ENCODE measurements at regions not wholly inside any gene's neighbourhood (a gene's known extent, or its start where the extent isn't known, plus 50 kb on each side); places are given as distances from the start of the nearest gene placed in this dataset.
"Not testable (repeated sequence)": the region's sequence is repeated elsewhere in the genome, so short reads cannot be mapped to it uniquely, and the experiment has no call there.

- Histone ChIP-seq H3K27me3 (ENCODE audit: control insufficient read depth in 1 of 2, insufficient read depth in 2 of 2, low read length in 1 of 2) (no peaks in the 10 kb centered on the region), H3K4me3 (ENCODE audit: low read length in 2 of 2) (no peak overlapping the region), H3K4me1 (ENCODE audit: control insufficient read depth in 1 of 2, insufficient read depth in 2 of 2, low read length in 2 of 2) (peaks cover 0 to 2% of the 10 kb centered on the region in 2 donors), H3K27ac (ENCODE audit: low read depth in 1 of 2, low read length in 2 of 2) (no peak overlapping the region), H3K36me3 (ENCODE audit: control insufficient read depth in 1 of 2, insufficient read depth in 2 of 2, low read length in 1 of 2) (no peaks in the 10 kb centered on the region), H3K9me3 (ENCODE audit: control insufficient read depth, low read length) (no peaks in the 10 kb centered on the region)
- DNase-seq (no peak), ATAC-seq (ENCODE audit: low FRiP score) (no peak)
- WGBS, 2 donors = 68 to 82% methylated on average over 2 of the region's 2 CpGs
- intact Hi-C loops (cut with DNase I) = no loop called here
These were observed 241.5 kb upstream of the NRIP1 start for GRCh38 chr21:15306271-15306670.

GRCh38 chr21:15308333-15308732 is 243.5 kb upstream of the NRIP1 start:
- no peaks in the 10 kb centered on the region for H3K9me3 ChIP-seq (ENCODE audit: control insufficient read depth, low read length)
- H3K36me3 ChIP-seq (ENCODE audit: control insufficient read depth in 1 of 2, insufficient read depth in 2 of 2, low read length in 1 of 2) = no peaks in the 10 kb centered on the region
- ATAC-seq (ENCODE audit: low FRiP score) (no peak), DNase-seq (no peak)
- H3K4me3 ChIP-seq (ENCODE audit: low read length in 2 of 2) = no peak overlapping the region
- no peaks in the 10 kb centered on the region for H3K27me3 ChIP-seq (ENCODE audit: control insufficient read depth in 1 of 2, insufficient read depth in 2 of 2, low read length in 1 of 2)
- H3K4me1 ChIP-seq (ENCODE audit: control insufficient read depth in 1 of 2, insufficient read depth in 2 of 2, low read length in 2 of 2) = peaks cover 0 to 2% of the 10 kb centered on the region in 2 donors
- no peak overlapping the region for H3K27ac ChIP-seq (ENCODE audit: low read depth in 1 of 2, low read length in 2 of 2)
- 77 to 80% methylated on average over 3 of the region's 3 CpGs for whole genome bisulfite sequencing, 2 donors
- intact Hi-C loops (cut with DNase I) = no loop called here

GRCh38 chr21:15309022-15309590 is 244.3 kb upstream of the NRIP1 start:
- ATAC-seq (ENCODE audit: low FRiP score) (no peak), DNase-seq (no peak)
- intact Hi-C loops (cut with DNase I) = no loop called here
- Histone ChIP-seq H3K27ac (ENCODE audit: low read depth in 1 of 2, low read length in 2 of 2) (no peak overlapping the region), H3K9me3 (ENCODE audit: control insufficient read depth, low read length) (no peaks in the 10 kb centered on the region), H3K27me3 (ENCODE audit: control insufficient read depth in 1 of 2, insufficient read depth in 2 of 2, low read length in 1 of 2) (no peaks in the 10 kb centered on the region), H3K4me3 (ENCODE audit: low read length in 2 of 2) (no peak overlapping the region), H3K4me1 (ENCODE audit: control insufficient read depth in 1 of 2, insufficient read depth in 2 of 2, low read length in 2 of 2) (peaks cover 0 to 2% of the 10 kb centered on the region in 2 donors), H3K36me3 (ENCODE audit: control insufficient read depth in 1 of 2, insufficient read depth in 2 of 2, low read length in 1 of 2) (no peaks in the 10 kb centered on the region)
- 18 to 34% methylated on average over 4 of the region's 4 CpGs for WGBS, 2 donors

GRCh38 chr21:15309721-15310120 is 244.9 kb upstream of the NRIP1 start:
- DNase-seq = peak in 1 of 2 donors; percentile 55
- no peak overlapping the region for H3K4me3 ChIP-seq (ENCODE audit: low read length in 2 of 2)

GRCh38 chr21:15311510-15311909 is 246.7 kb upstream of the NRIP1 start:
- H3K4me1 ChIP-seq (ENCODE audit: control insufficient read depth in 1 of 2, insufficient read depth in 2 of 2, low read length in 2 of 2) = peaks cover 0 to 2% of the 10 kb centered on the region in 2 donors
- intact Hi-C loops (cut with DNase I) = no loop called here
- no peak for DNase-seq
- no peak overlapping the region for H3K4me3 ChIP-seq (ENCODE audit: low read length in 2 of 2)
- H3K36me3 ChIP-seq (ENCODE audit: control insufficient read depth in 1 of 2, insufficient read depth in 2 of 2, low read length in 1 of 2) = no peaks in the 10 kb centered on the region
- ATAC-seq (ENCODE audit: low FRiP score) = no peak
- no peaks in the 10 kb centered on the region for H3K9me3 ChIP-seq (ENCODE audit: control insufficient read depth, low read length)
- H3K27ac ChIP-seq (ENCODE audit: low read depth in 1 of 2, low read length in 2 of 2) = no peak overlapping the region
- no peaks in the 10 kb centered on the region for H3K27me3 ChIP-seq (ENCODE audit: control insufficient read depth in 1 of 2, insufficient read depth in 2 of 2, low read length in 1 of 2)

More at GRCh38 chr21:15309721-15310120, 244.9 kb upstream of the NRIP1 start:
- Histone ChIP-seq H3K9me3 (ENCODE audit: control insufficient read depth, low read length) (no peaks in the 10 kb centered on the region), H3K36me3 (ENCODE audit: control insufficient read depth in 1 of 2, insufficient read depth in 2 of 2, low read length in 1 of 2) (no peaks in the 10 kb centered on the region), H3K4me1 (ENCODE audit: control insufficient read depth in 1 of 2, insufficient read depth in 2 of 2, low read length in 2 of 2) (peaks cover 0 to 2% of the 10 kb centered on the region in 2 donors), H3K27ac (ENCODE audit: low read depth in 1 of 2, low read length in 2 of 2) (no peak overlapping the region), H3K27me3 (ENCODE audit: control insufficient read depth in 1 of 2, insufficient read depth in 2 of 2, low read length in 1 of 2) (no peaks in the 10 kb centered on the region)
- ATAC-seq (ENCODE audit: low FRiP score) = peak; percentile 79
- 49 to 51% methylated on average over 3 of the region's 3 CpGs for WGBS, 2 donors
- intact Hi-C loops (cut with DNase I) = no loop called here

- ATAC-seq (ENCODE audit: low FRiP score); H3K4me1 ChIP-seq (ENCODE audit: control insufficient read depth in 1 of 2, insufficient read depth in 2 of 2, low read length in 2 of 2); intact Hi-C loops (cut with DNase I); DNase-seq; H3K27ac ChIP-seq (ENCODE audit: low read depth in 1 of 2, low read length in 2 of 2); H3K36me3 ChIP-seq (ENCODE audit: control insufficient read depth in 1 of 2, insufficient read depth in 2 of 2, low read length in 1 of 2); H3K4me3 ChIP-seq (ENCODE audit: low read length in 2 of 2); H3K27me3 ChIP-seq (ENCODE audit: control insufficient read depth in 1 of 2, insufficient read depth in 2 of 2, low read length in 1 of 2); H3K9me3 ChIP-seq (ENCODE audit: control insufficient read depth, low read length): not testable (repeated sequence)
- 93 to 94% methylated on average over 4 of the region's 4 CpGs for WGBS, 2 donors
These were observed 252.2 kb upstream of the NRIP1 start for GRCh38 chr21:15317034-15317433.

GRCh38 chr21:15319727-15320126 is 254.9 kb upstream of the NRIP1 start:
- WGBS, 2 donors = 11 to 15% methylated on average over 7 of the region's 7 CpGs
- Histone ChIP-seq H3K27me3 (ENCODE audit: control insufficient read depth in 1 of 2, insufficient read depth in 2 of 2, low read length in 1 of 2) (no peaks in the 10 kb centered on the region), H3K36me3 (ENCODE audit: control insufficient read depth in 1 of 2, insufficient read depth in 2 of 2, low read length in 1 of 2) (no peaks in the 10 kb centered on the region), H3K9me3 (ENCODE audit: control insufficient read depth, low read length) (no peaks in the 10 kb centered on the region), H3K4me1 (ENCODE audit: control insufficient read depth in 1 of 2, insufficient read depth in 2 of 2, low read length in 2 of 2) (no peaks in the 10 kb centered on the region), H3K4me3 (ENCODE audit: low read length in 2 of 2) (no peak overlapping the region), H3K27ac (ENCODE audit: low read depth in 1 of 2, low read length in 2 of 2) (no peak overlapping the region)
- intact Hi-C loops (cut with DNase I) = no loop called here
- DNase-seq (no peak), ATAC-seq (ENCODE audit: low FRiP score) (no peak)

- no peaks in the 10 kb centered on the region for H3K36me3 ChIP-seq (ENCODE audit: control insufficient read depth in 1 of 2, insufficient read depth in 2 of 2, low read length in 1 of 2)
- no peak overlapping the region for H3K4me3 ChIP-seq (ENCODE audit: low read length in 2 of 2)
- H3K4me1 ChIP-seq (ENCODE audit: control insufficient read depth in 1 of 2, insufficient read depth in 2 of 2, low read length in 2 of 2) = no peaks in the 10 kb centered on the region
- DNase-seq (no peak), ATAC-seq (ENCODE audit: low FRiP score) (no peak)
- intact Hi-C loops (cut with DNase I) = no loop called here
- no peak overlapping the region for H3K27ac ChIP-seq (ENCODE audit: low read depth in 1 of 2, low read length in 2 of 2)
- no peaks in the 10 kb centered on the region for H3K27me3 ChIP-seq (ENCODE audit: control insufficient read depth in 1 of 2, insufficient read depth in 2 of 2, low read length in 1 of 2)
- H3K9me3 ChIP-seq (ENCODE audit: control insufficient read depth, low read length) = no peaks in the 10 kb centered on the region
- WGBS, 2 donors = 65 to 74% methylated on average over 2 of the region's 2 CpGs
These were observed 259.7 kb upstream of the NRIP1 start for GRCh38 chr21:15324542-15324941.

GRCh38 chr21:15326032-15326867 is 261.4 kb upstream of the NRIP1 start:
- Histone ChIP-seq H3K27me3 (ENCODE audit: control insufficient read depth in 1 of 2, insufficient read depth in 2 of 2, low read length in 1 of 2) (no peaks in the 10 kb centered on the region), H3K4me1 (ENCODE audit: control insufficient read depth in 1 of 2, insufficient read depth in 2 of 2, low read length in 2 of 2) (no peaks in the 10 kb centered on the region), H3K4me3 (ENCODE audit: low read length in 2 of 2) (no peak overlapping the region), H3K36me3 (ENCODE audit: control insufficient read depth in 1 of 2, insufficient read depth in 2 of 2, low read length in 1 of 2) (no peaks in the 10 kb centered on the region), H3K27ac (ENCODE audit: low read depth in 1 of 2, low read length in 2 of 2) (no peak overlapping the region), H3K9me3 (ENCODE audit: control insufficient read depth, low read length) (no peaks in the 10 kb centered on the region)
- 92 to 94% methylated on average over 9 of the region's 9 CpGs for WGBS, 2 donors
- no peak for DNase-seq
- peak; percentile 48 for ATAC-seq (ENCODE audit: low FRiP score)
- intact Hi-C loops (cut with DNase I) = no loop called here
